ENCODE measurements at regions not wholly inside any gene's neighbourhood (a gene's known extent, or its start where the extent isn't known, plus 50 kb on each side); places are given as distances from the start of the nearest gene placed in this dataset.

DNA sequence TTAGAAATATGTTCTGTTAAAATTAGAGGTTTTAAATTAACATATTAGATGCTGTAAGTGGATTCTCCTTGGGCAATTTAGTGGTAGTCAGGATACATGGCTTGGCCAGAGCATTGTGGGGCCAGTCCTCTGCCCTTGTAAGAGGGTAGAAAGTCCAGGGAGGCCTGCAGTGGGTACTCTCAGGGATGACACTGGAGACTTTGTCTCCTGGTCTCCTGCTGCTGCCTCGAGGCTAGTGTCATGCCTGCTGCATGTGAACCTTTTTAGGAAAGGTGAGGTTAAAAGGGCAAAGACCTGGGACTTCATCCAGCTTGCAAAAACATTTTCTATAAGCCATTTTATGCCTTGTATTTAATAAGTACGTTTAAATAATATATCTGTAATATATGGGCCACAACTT is 96.8 kb upstream of the PROK2 start:
- H3K79me2 ChIP-seq (ENCODE audit: insufficient read depth, low read length): no peaks in the 10 kb centered on the region
- no peak overlapping the region for H3K4me2 ChIP-seq (ENCODE audit: insufficient read depth, insufficient read length, low read length)
- no peaks in the 10 kb centered on the region for H3K9me3 ChIP-seq (ENCODE audit: control insufficient read depth, low read depth, low read length)
- H2BK120ac ChIP-seq (ENCODE audit: low read depth, low read length, poor library complexity, severe bottlenecking): no peak overlapping the region
- H3K4me1 ChIP-seq (ENCODE audit: insufficient read depth, low read length): peaks cover 4% of the 10 kb centered on the region; the same call in 1 of the 2 replicates
- no peak overlapping the region for H4K5ac ChIP-seq (ENCODE audit: insufficient read length, low read depth, low read length)
- no peaks in the 10 kb centered on the region for H3K23me2 ChIP-seq (ENCODE audit: insufficient read length, low read depth, low read length, poor library complexity, severe bottlenecking)
- H3K79me1 ChIP-seq (ENCODE audit: insufficient read depth, low read depth, low read length, poor library complexity, severe bottlenecking): no peaks in the 10 kb centered on the region
- DNase-seq: no peak
- no CpG with 5 or more reads among the region's 2 CpGs for WGBS (ENCODE audit: extremely low coverage, insufficient read length, low lambda C conversion rate)
- no peaks in the 10 kb centered on the region for H4K20me1 ChIP-seq (ENCODE audit: control insufficient read depth, insufficient read depth, insufficient read length)
- H2BK12ac ChIP-seq (ENCODE audit: insufficient read length, low read depth, low read length): no peak overlapping the region
- no peak overlapping the region for H4K91ac ChIP-seq (ENCODE audit: insufficient read length, low read depth, low read length)
- Mint-ChIP-seq H3K27ac (no peak overlapping the region), H3K9me3 (no peaks in the 10 kb centered on the region), H3K27me3 (ENCODE audit: low read depth) (no peaks in the 10 kb centered on the region), H3K36me3 (ENCODE audit: insufficient read depth in 1 of 3, low read depth in 3 of 3) (no peaks in the 10 kb centered on the region), H3K4me3 (no peak overlapping the region), H3K4me1 (peaks cover 32 to 34% of the 10 kb centered on the region in 2 experiments)
- H3K27me3 ChIP-seq (ENCODE audit: insufficient read depth, low read length): no peaks in the 10 kb centered on the region
- H3K9ac ChIP-seq (ENCODE audit: extremely low read depth, insufficient read length, low read length): no peak overlapping the region
- TF ChIP-seq, protein P1, sequence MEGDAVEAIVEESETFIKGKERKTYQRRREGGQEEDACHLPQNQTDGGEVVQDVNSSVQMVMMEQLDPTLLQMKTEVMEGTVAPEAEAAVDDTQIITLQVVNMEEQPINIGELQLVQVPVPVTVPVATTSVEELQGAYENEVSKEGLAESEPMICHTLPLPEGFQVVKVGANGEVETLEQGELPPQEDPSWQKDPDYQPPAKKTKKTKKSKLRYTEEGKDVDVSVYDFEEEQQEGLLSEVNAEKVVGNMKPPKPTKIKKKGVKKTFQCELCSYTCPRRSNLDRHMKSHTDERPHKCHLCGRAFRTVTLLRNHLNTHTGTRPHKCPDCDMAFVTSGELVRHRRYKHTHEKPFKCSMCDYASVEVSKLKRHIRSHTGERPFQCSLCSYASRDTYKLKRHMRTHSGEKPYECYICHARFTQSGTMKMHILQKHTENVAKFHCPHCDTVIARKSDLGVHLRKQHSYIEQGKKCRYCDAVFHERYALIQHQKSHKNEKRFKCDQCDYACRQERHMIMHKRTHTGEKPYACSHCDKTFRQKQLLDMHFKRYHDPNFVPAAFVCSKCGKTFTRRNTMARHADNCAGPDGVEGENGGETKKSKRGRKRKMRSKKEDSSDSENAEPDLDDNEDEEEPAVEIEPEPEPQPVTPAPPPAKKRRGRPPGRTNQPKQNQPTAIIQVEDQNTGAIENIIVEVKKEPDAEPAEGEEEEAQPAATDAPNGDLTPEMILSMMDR (conservative IDR thresholded peaks at IDR 0.05): no peak
- H3K23ac ChIP-seq (ENCODE audit: insufficient read length, low read depth, low read length): no peak overlapping the region
- no peak overlapping the region for H3K14ac ChIP-seq (ENCODE audit: insufficient read depth, low read length)
- no peak overlapping the region for H3K4ac ChIP-seq (ENCODE audit: low read depth, low read length)
- no peak overlapping the region for H2BK5ac ChIP-seq (ENCODE audit: insufficient read length, low read length)
- no peak overlapping the region for H4K8ac ChIP-seq (replicated peaks; ENCODE audit: insufficient read length, low read depth, low read length)
- H2BK15ac ChIP-seq (ENCODE audit: low read depth, low read length): no peak overlapping the region
- no peak overlapping the region for H3K18ac ChIP-seq (ENCODE audit: insufficient read length, low read depth, low read length)
- no peak overlapping the region for H3K56ac ChIP-seq (ENCODE audit: insufficient read length, low read depth, low read length)
- no peak overlapping the region for H2AK5ac ChIP-seq (ENCODE audit: insufficient read length, low read length)
- no peak overlapping the region for H3T11ph ChIP-seq (ENCODE audit: low read length)
- no peak overlapping the region for H2AFZ ChIP-seq (ENCODE audit: low read length)
- no peak overlapping the region for H3K27ac ChIP-seq (ENCODE audit: insufficient read length, low read depth, low read length)
- no peak overlapping the region for H2BK20ac ChIP-seq (ENCODE audit: low read depth, low read length, poor library complexity, severe bottlenecking)

Data from H9 (cell line).